HG03521 (cell line): ENCODE measurements at regions not wholly inside any gene's neighbourhood (a gene's known extent, or its start where the extent isn't known, plus 50 kb on each side); places are given as distances from the start of the nearest gene placed in this dataset.

Experiments
- ATAC-seq: cut with Tn5 transposase; IDR thresholded peaks from one replicate; pipeline ENCODE4 v1.9.1; 2021; ENCODE audit warnings: mild to moderate bottlenecking, moderate library complexity; ENCODE audit not compliant: unreplicated experiment

- ATAC-seq: no peak
Measured at GRCh38 chr2:168338803-168339437, 91.5 kb upstream of the STK39 start.

- no peak for ATAC-seq
Measured at GRCh38 chr2:168340931-168341330, 93.5 kb upstream of the STK39 start.

- ATAC-seq: no peak
Measured at GRCh38 chr2:168343586-168343985, 96.2 kb upstream of the STK39 start.

GRCh38 chr2:168344706-168345105 is 97.3 kb upstream of the STK39 start:
- ATAC-seq: no peak

GRCh38 chr2:168345601-168346000 is 98.2 kb upstream of the STK39 start:
- ATAC-seq: no peak

- ATAC-seq: peak; percentile 71
Measured at GRCh38 chr2:168346725-168347477, 99.5 kb upstream of the STK39 start.

- ATAC-seq: peak; percentile 84
Measured at GRCh38 chr2:168348076-168348475, 100.7 kb upstream of the STK39 start.

- no peak for ATAC-seq
Measured at GRCh38 chr2:168350380-168350779, 103.0 kb upstream of the STK39 start.

- no peak for ATAC-seq
Measured at GRCh38 chr2:168353251-168353650, 102.8 kb upstream of the CERS6 start.

GRCh38 chr2:168354499-168354898 is 101.6 kb upstream of the CERS6 start:
- ATAC-seq: no peak

- no peak for ATAC-seq
Measured at GRCh38 chr2:168355121-168355520, 101.0 kb upstream of the CERS6 start.

GRCh38 chr2:168355779-168356476 is 100.1 kb upstream of the CERS6 start:
- no peak for ATAC-seq

- no peak for ATAC-seq
Measured at GRCh38 chr2:168356477-168356835, 99.6 kb upstream of the CERS6 start.

GRCh38 chr2:168357797-168358472 is 98.1 kb upstream of the CERS6 start:
- no peak for ATAC-seq

GRCh38 chr2:168359082-168359481 is 97.0 kb upstream of the CERS6 start:
- ATAC-seq: no peak

GRCh38 chr2:168363347-168364092 is 92.6 kb upstream of the CERS6 start:
- peak; percentile 49 for ATAC-seq

- no peak for ATAC-seq
Measured at GRCh38 chr2:168365094-168365621, 90.9 kb upstream of the CERS6 start.

GRCh38 chr2:168369031-168369430 is 87.0 kb upstream of the CERS6 start:
- no peak for ATAC-seq

- ATAC-seq: peak; percentile 65
Measured at GRCh38 chr2:168371273-168372019, 84.6 kb upstream of the CERS6 start.

- ATAC-seq: no peak
Measured at GRCh38 chr2:168373468-168373867, 82.6 kb upstream of the CERS6 start.
